ENCODE measurements at regions not wholly inside any gene's neighbourhood (a gene's known extent, or its start where the extent isn't known, plus 50 kb on each side); places are given as distances from the start of the nearest gene placed in this dataset.

GRCh38 chr16:35188288-35189155, 1729.1 kb downstream of the TP53TG3F start:
- no peaks in the 10 kb centered on the region for H3K4me1 ChIP-seq (ENCODE audit: insufficient read depth, insufficient read length)
- TF ChIP-seq YY1 (IDR thresholded peaks at IDR 0.05; ENCODE audit: insufficient read depth, insufficient read length): no peak
- no peak for TF ChIP-seq ZNF274 (IDR thresholded peaks at IDR 0.05; ENCODE audit: low read depth, low read length)
- TF ChIP-seq SUZ12 (IDR thresholded peaks at IDR 0.05; ENCODE audit: extremely low read depth, insufficient read depth, insufficient read length): no peak
- DNase-seq (ENCODE audit: low read depth, low spot score): peak; percentile 18
- H3K36me3 ChIP-seq (ENCODE audit: insufficient read depth, insufficient read length, low read length): no peaks in the 10 kb centered on the region
- peaks cover 12% of the 10 kb centered on the region for H3K27me3 ChIP-seq (ENCODE audit: insufficient read depth, insufficient read length)
- no peaks in the 10 kb centered on the region for H3K9me3 ChIP-seq (ENCODE audit: insufficient read depth, low read length)
- H3K9ac ChIP-seq (ENCODE audit: insufficient read length, low read depth): no peak overlapping the region
- H3K4me3 ChIP-seq (ENCODE audit: insufficient read length, low read depth): no peak overlapping the region

- H3K36me3 ChIP-seq (ENCODE audit: insufficient read depth, insufficient read length, low read length): no peaks in the 10 kb centered on the region
- DNase-seq (ENCODE audit: low read depth, low spot score): no peak
- H3K9ac ChIP-seq (ENCODE audit: insufficient read length, low read depth): no peak overlapping the region
- H3K9me3 ChIP-seq (ENCODE audit: insufficient read depth, low read length): no peaks in the 10 kb centered on the region; the same call in 1 of the 2 replicates
- TF ChIP-seq YY1 (IDR thresholded peaks at IDR 0.05; ENCODE audit: insufficient read depth, insufficient read length) (no peak), ZNF274 (IDR thresholded peaks at IDR 0.05; ENCODE audit: low read depth, low read length) (no peak), SUZ12 (IDR thresholded peaks at IDR 0.05; ENCODE audit: extremely low read depth, insufficient read depth, insufficient read length) (no peak)
- H3K4me3 ChIP-seq (ENCODE audit: insufficient read length, low read depth): no peak overlapping the region
- no peaks in the 10 kb centered on the region for H3K4me1 ChIP-seq (ENCODE audit: insufficient read depth, insufficient read length)
- H3K27me3 ChIP-seq (ENCODE audit: insufficient read depth, insufficient read length): peaks cover 14% of the 10 kb centered on the region
Measured at GRCh38 chr16:35192993-35193392, 1733.6 kb downstream of the TP53TG3F start.

- Histone ChIP-seq H3K27me3 (ENCODE audit: insufficient read depth, insufficient read length) (peaks cover 23% of the 10 kb centered on the region), H3K9me3 (ENCODE audit: insufficient read depth, low read length) (no peaks in the 10 kb centered on the region; the same call in 1 of the 2 replicates), H3K9ac (ENCODE audit: insufficient read length, low read depth) (no peak overlapping the region), H3K4me3 (ENCODE audit: insufficient read length, low read depth) (no peak overlapping the region), H3K36me3 (ENCODE audit: insufficient read depth, insufficient read length, low read length) (no peaks in the 10 kb centered on the region), H3K4me1 (ENCODE audit: insufficient read depth, insufficient read length) (no peaks in the 10 kb centered on the region)
- no peak for TF ChIP-seq SUZ12 (IDR thresholded peaks at IDR 0.05; ENCODE audit: extremely low read depth, insufficient read depth, insufficient read length)
- no peak for TF ChIP-seq YY1 (IDR thresholded peaks at IDR 0.05; ENCODE audit: insufficient read depth, insufficient read length)
- TF ChIP-seq ZNF274 (IDR thresholded peaks at IDR 0.05; ENCODE audit: low read depth, low read length): no peak
- no peak for DNase-seq (ENCODE audit: low read depth, low spot score)
Measured at GRCh38 chr16:35193956-35194355, 1734.5 kb downstream of the TP53TG3F start.

DNA sequence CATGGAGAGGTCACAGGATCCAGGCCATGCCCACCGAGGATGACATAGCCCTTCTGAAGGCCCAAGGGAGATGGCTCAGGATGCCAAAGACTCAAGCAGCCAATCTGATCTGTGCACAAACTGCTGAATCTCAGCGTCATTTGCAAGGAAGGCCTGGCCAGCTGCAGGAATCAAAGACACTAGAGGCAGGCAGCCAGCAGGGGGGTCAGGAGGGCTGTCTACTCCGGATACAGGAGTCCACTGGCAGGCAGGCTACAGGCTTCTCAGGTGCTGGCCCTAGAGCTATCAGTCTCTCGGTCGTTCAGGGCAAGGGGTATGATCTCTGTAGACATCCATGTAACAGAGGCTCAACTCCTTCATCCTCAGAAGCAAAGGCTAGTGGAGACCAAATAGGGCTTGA, 1735.3 kb downstream of the TP53TG3F start:
- Histone ChIP-seq H3K36me3 (ENCODE audit: insufficient read depth, insufficient read length, low read length) (no peaks in the 10 kb centered on the region), H3K4me1 (ENCODE audit: insufficient read depth, insufficient read length) (no peaks in the 10 kb centered on the region), H3K9me3 (ENCODE audit: insufficient read depth, low read length) (no peaks in the 10 kb centered on the region; the same call in 1 of the 2 replicates), H3K27me3 (ENCODE audit: insufficient read depth, insufficient read length) (peaks cover 30% of the 10 kb centered on the region), H3K4me3 (ENCODE audit: insufficient read length, low read depth) (no peak overlapping the region), H3K9ac (ENCODE audit: insufficient read length, low read depth) (no peak overlapping the region)
- no peak for TF ChIP-seq ZNF274 (IDR thresholded peaks at IDR 0.05; ENCODE audit: low read depth, low read length)
- no peak for TF ChIP-seq YY1 (IDR thresholded peaks at IDR 0.05; ENCODE audit: insufficient read depth, insufficient read length)
- TF ChIP-seq SUZ12 (IDR thresholded peaks at IDR 0.05; ENCODE audit: extremely low read depth, insufficient read depth, insufficient read length): no peak
- DNase-seq (ENCODE audit: low read depth, low spot score): no peak

- Histone ChIP-seq H3K4me1 (ENCODE audit: insufficient read depth, insufficient read length) (no peaks in the 10 kb centered on the region), H3K4me3 (ENCODE audit: insufficient read length, low read depth) (no peak overlapping the region), H3K9ac (ENCODE audit: insufficient read length, low read depth) (no peak overlapping the region), H3K9me3 (ENCODE audit: insufficient read depth, low read length) (no peaks in the 10 kb centered on the region; the same call in 1 of the 2 replicates), H3K27me3 (ENCODE audit: insufficient read depth, insufficient read length) (peaks cover 30% of the 10 kb centered on the region), H3K36me3 (ENCODE audit: insufficient read depth, insufficient read length, low read length) (no peaks in the 10 kb centered on the region)
- no peak for DNase-seq (ENCODE audit: low read depth, low spot score)
- TF ChIP-seq SUZ12 (IDR thresholded peaks at IDR 0.05; ENCODE audit: extremely low read depth, insufficient read depth, insufficient read length) (no peak), YY1 (IDR thresholded peaks at IDR 0.05; ENCODE audit: insufficient read depth, insufficient read length) (no peak), ZNF274 (IDR thresholded peaks at IDR 0.05; ENCODE audit: low read depth, low read length) (no peak)
Measured at GRCh38 chr16:35195173-35195863, 1735.9 kb downstream of the TP53TG3F start.

DNA sequence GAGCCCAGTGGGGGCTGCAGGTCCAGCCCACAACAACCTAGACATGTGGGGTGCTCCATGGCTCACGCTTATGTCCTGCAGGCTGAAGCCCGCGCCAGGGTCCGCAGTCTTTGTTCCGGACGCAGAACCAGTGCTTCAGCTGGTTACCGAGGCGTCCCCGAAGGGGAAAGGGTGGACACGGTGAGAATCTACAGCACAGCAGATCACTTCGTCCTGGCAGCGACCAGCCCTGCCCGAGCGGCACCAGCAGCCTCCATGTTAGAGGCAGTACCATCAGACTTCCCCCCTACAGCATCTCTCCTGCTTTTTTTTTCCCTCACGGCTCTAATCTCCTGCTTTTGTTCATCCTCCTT, 1736.4 kb downstream of the TP53TG3F start:
- TF ChIP-seq SUZ12 (IDR thresholded peaks at IDR 0.05; ENCODE audit: extremely low read depth, insufficient read depth, insufficient read length) (no peak), ZNF274 (IDR thresholded peaks at IDR 0.05; ENCODE audit: low read depth, low read length) (no peak), YY1 (IDR thresholded peaks at IDR 0.05; ENCODE audit: insufficient read depth, insufficient read length) (no peak)
- no peak overlapping the region for H3K4me3 ChIP-seq (ENCODE audit: insufficient read length, low read depth)

GRCh38 chr16:35196313-35196712, 1736.9 kb downstream of the TP53TG3F start:
- no peaks in the 10 kb centered on the region; the same call in 1 of the 2 replicates for H3K9me3 ChIP-seq (ENCODE audit: insufficient read depth, low read length)
- TF ChIP-seq SUZ12 (IDR thresholded peaks at IDR 0.05; ENCODE audit: extremely low read depth, insufficient read depth, insufficient read length) (no peak), YY1 (IDR thresholded peaks at IDR 0.05; ENCODE audit: insufficient read depth, insufficient read length) (no peak), ZNF274 (IDR thresholded peaks at IDR 0.05; ENCODE audit: low read depth, low read length) (no peak)

More for the DNA sequence above, 1736.4 kb downstream of the TP53TG3F start:
- peaks cover 30% of the 10 kb centered on the region for H3K27me3 ChIP-seq (ENCODE audit: insufficient read depth, insufficient read length)
- H3K36me3 ChIP-seq (ENCODE audit: insufficient read depth, insufficient read length, low read length): no peaks in the 10 kb centered on the region
- no peak overlapping the region for H3K9ac ChIP-seq (ENCODE audit: insufficient read length, low read depth)
- DNase-seq (ENCODE audit: low read depth, low spot score): no peak
- no peaks in the 10 kb centered on the region; the same call in 1 of the 2 replicates for H3K9me3 ChIP-seq (ENCODE audit: insufficient read depth, low read length)
- H3K4me1 ChIP-seq (ENCODE audit: insufficient read depth, insufficient read length): no peaks in the 10 kb centered on the region

More at GRCh38 chr16:35196313-35196712, 1736.9 kb downstream of the TP53TG3F start:
- Histone ChIP-seq H3K27me3 (ENCODE audit: insufficient read depth, insufficient read length) (peaks cover 33% of the 10 kb centered on the region), H3K4me1 (ENCODE audit: insufficient read depth, insufficient read length) (no peaks in the 10 kb centered on the region), H3K36me3 (ENCODE audit: insufficient read depth, insufficient read length, low read length) (no peaks in the 10 kb centered on the region), H3K9ac (ENCODE audit: insufficient read length, low read depth) (no peak overlapping the region), H3K4me3 (ENCODE audit: insufficient read length, low read depth) (no peak overlapping the region)
- DNase-seq (ENCODE audit: low read depth, low spot score): no peak

Measured in NT2/D1 (cell line).